OCI-LY7 (cell line): ENCODE measurements at regions not wholly inside any gene's neighbourhood (a gene's known extent, or its start where the extent isn't known, plus 50 kb on each side); places are given as distances from the start of the nearest gene placed in this dataset.

ENCODE experiments used
- CTCF ChIP-seq: fragments of 200-600 bp; sonication (generic); conservative IDR thresholded peaks from 2 replicates; pipeline ENCODE4 v1.5.1; 2014; ENCODE audit warnings: mild to moderate bottlenecking, antibody characterized with exemption, low read length, moderate library complexity, mixed read lengths
- EZH2phosphoT487 ChIP-seq: fragments of 200-600 bp; sonication (generic); IDR thresholded peaks from 2 replicates; pipeline ENCODE4 v1.6.1; 2018; ENCODE audit warnings: low read depth, borderline replicate concordance, mild to moderate bottlenecking, mixed run types, antibody characterized with exemption, low read length, moderate library complexity, mixed read lengths

GRCh38 chr5:161966564-161966963, 101.0 kb upstream of the GABRG2 start:
- no peak for TF ChIP-seq EZH2phosphoT487
- TF ChIP-seq CTCF, result peak; percentile 67
